Astrocyte (in vitro differentiated cells and primary cell): ENCODE measurements at regions not wholly inside any gene's neighbourhood (a gene's known extent, or its start where the extent isn't known, plus 50 kb on each side); places are given as distances from the start of the nearest gene placed in this dataset.

Source experiments
- CTCF ChIP-seq: IDR thresholded peaks from 2 replicates; pipeline ENCODE4 v1.5.1; 2011; ENCODE audit warnings: low read depth, mild to moderate bottlenecking, inconsistent platforms, low read length, moderate library complexity; ENCODE audit not compliant: insufficient read depth
- EZH2 ChIP-seq: IDR thresholded peaks from 2 replicates; pipeline ENCODE4 v1.6.1; 2012; ENCODE audit warnings: mild to moderate bottlenecking, low read length, inconsistent platforms; ENCODE audit not compliant: insufficient read depth

GRCh38 chr7:23893942-23894891, 184.2 kb downstream of the STK31 start:
- no peak for TF ChIP-seq CTCF
- TF ChIP-seq EZH2, result no peak
